Progenitor cell of endocrine pancreas (in vitro differentiated cells): ENCODE measurements at regions not wholly inside any gene's neighbourhood (a gene's known extent, or its start where the extent isn't known, plus 50 kb on each side); places are given as distances from the start of the nearest gene placed in this dataset.

Experiments used
- DNase-seq: peaks from one replicate; pipeline ENCODE4 v3.0.0; 2021; ENCODE audit warnings: low spot score; ENCODE audit not compliant: unreplicated experiment
- H3K27ac Mint-ChIP-seq: 2 replicates; pipeline ENCODE4 v1.8.0; 2021; ENCODE audit warnings: mild to moderate bottlenecking, moderate library complexity, mixed read lengths
- H3K27me3 Mint-ChIP-seq: 2 replicates; pipeline ENCODE4 v1.8.0; 2021; ENCODE audit warnings: mixed read lengths
- H3K36me3 Mint-ChIP-seq: 2 replicates; pipeline ENCODE4 v1.8.0; 2022; ENCODE audit warnings: mixed read lengths; ENCODE audit not compliant: insufficient read depth
- H3K4me1 Mint-ChIP-seq: 2 replicates; pipeline ENCODE4 v1.8.0; 2021; ENCODE audit warnings: low read depth, mixed read lengths
- H3K4me3 Mint-ChIP-seq: 2 replicates; pipeline ENCODE4 v1.8.0; 2021; ENCODE audit warnings: low read depth, mild to moderate bottlenecking, moderate library complexity, mixed read lengths
- H3K9me3 Mint-ChIP-seq: 2 replicates; pipeline ENCODE4 v1.8.0; 2021; ENCODE audit warnings: low read depth, mixed read lengths
- TF ChIP-seq, protein P1 (sequence below): fragments of 200-600 bp; sonication (generic); IDR thresholded peaks from one replicate; pipeline ENCODE4 v1.5.0; 2021; ENCODE audit warnings: antibody characterized with exemption, mild to moderate bottlenecking; ENCODE audit not compliant: unreplicated experiment

DNA sequence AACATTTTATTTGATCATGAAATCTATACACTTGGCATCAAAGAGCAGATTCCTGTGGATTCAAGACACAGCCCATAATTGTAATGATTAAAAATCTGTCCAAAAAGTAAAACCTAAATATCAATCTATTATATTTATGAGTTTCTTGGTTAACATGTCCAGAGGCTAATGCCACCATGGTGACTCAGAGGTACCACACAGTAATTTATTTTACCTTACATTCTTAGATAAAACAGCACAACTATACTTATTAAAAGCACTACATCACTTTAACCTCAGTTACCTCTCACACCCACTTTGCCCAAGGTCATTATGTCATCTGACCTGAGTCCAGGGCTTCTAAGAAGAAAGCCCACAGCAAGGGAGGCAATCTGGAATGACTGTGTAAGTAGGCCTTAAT, 519.2 kb downstream of the RASEF start:
- Mint-ChIP-seq H3K4me3 (no peak overlapping the region), H3K9me3 (no peaks in the 10 kb centered on the region), H3K36me3 (no peaks in the 10 kb centered on the region), H3K27ac (no peak overlapping the region), H3K4me1 (no peaks in the 10 kb centered on the region), H3K27me3 (no peaks in the 10 kb centered on the region)
- no peak for DNase-seq
- TF ChIP-seq, protein P1, sequence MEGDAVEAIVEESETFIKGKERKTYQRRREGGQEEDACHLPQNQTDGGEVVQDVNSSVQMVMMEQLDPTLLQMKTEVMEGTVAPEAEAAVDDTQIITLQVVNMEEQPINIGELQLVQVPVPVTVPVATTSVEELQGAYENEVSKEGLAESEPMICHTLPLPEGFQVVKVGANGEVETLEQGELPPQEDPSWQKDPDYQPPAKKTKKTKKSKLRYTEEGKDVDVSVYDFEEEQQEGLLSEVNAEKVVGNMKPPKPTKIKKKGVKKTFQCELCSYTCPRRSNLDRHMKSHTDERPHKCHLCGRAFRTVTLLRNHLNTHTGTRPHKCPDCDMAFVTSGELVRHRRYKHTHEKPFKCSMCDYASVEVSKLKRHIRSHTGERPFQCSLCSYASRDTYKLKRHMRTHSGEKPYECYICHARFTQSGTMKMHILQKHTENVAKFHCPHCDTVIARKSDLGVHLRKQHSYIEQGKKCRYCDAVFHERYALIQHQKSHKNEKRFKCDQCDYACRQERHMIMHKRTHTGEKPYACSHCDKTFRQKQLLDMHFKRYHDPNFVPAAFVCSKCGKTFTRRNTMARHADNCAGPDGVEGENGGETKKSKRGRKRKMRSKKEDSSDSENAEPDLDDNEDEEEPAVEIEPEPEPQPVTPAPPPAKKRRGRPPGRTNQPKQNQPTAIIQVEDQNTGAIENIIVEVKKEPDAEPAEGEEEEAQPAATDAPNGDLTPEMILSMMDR = no peak

DNA sequence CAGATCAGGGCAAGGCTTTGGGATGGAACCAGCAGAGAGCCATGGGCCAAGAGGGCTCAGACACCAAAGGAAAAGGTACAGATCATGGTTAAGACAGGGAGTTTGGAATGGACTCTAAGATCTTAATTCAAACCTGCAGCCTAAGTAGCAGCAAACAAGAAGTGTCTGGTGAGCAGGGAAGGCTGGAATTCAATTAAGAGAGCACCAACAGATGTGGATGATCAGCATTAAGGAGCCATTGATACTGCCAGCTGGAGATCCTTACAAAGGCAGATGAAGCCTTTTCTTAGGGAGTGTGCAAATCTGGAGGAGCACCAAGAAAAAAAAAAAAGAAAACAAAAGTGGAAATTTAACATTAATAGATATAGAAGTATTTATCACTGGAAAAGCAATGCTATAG, 516.8 kb downstream of the RASEF start:
- no peak overlapping the region for H3K27ac Mint-ChIP-seq
- no peak for DNase-seq

DNA sequence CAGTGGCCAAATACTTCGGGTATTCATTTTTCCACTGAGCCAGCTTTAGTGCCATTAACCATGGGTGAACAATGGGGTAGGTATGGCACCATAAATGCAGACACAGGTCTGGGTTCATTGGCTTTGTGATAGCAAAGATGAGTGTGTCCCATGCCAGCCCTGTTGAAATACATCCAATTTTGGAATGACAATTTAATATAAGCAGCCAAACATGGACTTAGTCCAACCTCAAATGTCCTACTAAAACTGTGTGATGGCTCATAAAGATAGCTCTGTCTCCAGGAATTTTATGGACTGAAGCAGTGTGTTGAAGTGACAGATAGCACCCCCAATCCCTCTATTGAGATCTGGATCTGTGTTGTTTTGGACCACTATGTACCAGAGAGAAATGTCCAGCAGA, 514.9 kb downstream of the RASEF start:
- no peaks in the 10 kb centered on the region for H3K4me1 Mint-ChIP-seq
- TF ChIP-seq, protein P1 = no peak
- no peak for DNase-seq
- H3K27ac Mint-ChIP-seq = no peak overlapping the region
- H3K27me3 Mint-ChIP-seq = no peaks in the 10 kb centered on the region
- H3K36me3 Mint-ChIP-seq = no peaks in the 10 kb centered on the region
- no peaks in the 10 kb centered on the region for H3K9me3 Mint-ChIP-seq
- H3K4me3 Mint-ChIP-seq = no peak overlapping the region

More for the DNA sequence above, 516.8 kb downstream of the RASEF start:
- H3K36me3 Mint-ChIP-seq = no peaks in the 10 kb centered on the region
- TF ChIP-seq, protein P1 = no peak
- no peaks in the 10 kb centered on the region for H3K9me3 Mint-ChIP-seq
- H3K4me3 Mint-ChIP-seq = no peak overlapping the region
- H3K4me1 Mint-ChIP-seq = no peaks in the 10 kb centered on the region
- H3K27me3 Mint-ChIP-seq = no peaks in the 10 kb centered on the region

DNA sequence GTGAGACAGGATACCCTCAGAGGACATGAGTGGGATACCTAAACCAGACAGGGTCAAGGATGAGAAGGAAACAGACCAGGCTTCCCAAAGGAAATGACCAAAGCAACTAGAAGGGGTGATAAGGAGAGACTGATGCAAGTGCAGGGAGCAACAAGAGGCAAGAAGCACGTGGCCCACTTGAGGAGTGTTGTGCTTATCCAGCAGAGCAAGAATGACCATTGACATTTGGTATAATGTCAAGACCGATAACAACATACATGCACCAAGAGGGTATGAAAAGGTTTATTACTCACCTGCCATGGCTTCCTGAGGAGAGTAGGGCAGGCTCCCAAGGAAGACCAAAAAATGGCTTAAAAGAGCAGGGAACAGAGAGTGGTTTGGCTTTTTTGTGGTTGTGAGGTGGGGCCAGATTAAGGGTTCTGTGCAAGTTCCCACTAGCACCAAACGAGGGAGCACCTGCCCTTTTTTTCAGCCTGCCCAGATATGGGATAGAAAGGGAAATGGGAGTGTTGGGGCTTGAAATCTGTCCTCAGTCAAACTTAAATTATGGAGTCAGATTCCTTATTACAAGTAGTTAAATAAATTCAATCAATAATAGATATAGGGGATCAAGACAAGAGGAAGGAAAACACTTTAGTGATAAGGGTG, 513.6 kb downstream of the RASEF start:
- no peaks in the 10 kb centered on the region for H3K36me3 Mint-ChIP-seq
- no peak overlapping the region for H3K4me3 Mint-ChIP-seq
- no peaks in the 10 kb centered on the region for H3K9me3 Mint-ChIP-seq
- no peak for DNase-seq
- TF ChIP-seq, protein P1 = peak; percentile 12
- no peak overlapping the region for H3K27ac Mint-ChIP-seq
- H3K27me3 Mint-ChIP-seq = peaks cover 7% of the 10 kb centered on the region
- H3K4me1 Mint-ChIP-seq = no peaks in the 10 kb centered on the region

DNA sequence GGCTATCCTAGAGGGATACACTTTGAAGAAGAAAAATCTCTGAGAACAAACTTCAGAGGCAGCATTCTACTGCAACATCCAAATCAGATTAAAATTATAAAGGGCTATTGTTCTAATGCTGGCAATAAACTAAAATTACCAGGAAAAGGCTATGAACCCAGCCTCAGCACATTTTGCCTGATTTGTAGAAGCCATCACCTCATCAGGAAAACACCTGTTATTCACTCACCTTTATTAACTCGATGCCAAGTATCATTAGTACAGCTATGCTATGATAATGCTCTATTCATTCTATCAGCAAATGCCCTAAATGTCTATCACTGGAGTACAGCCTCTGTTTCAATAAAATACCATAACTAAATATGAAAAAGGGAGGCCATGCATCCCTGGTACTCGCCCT, 510.2 kb downstream of the RASEF start:
- H3K4me3 Mint-ChIP-seq = no peak overlapping the region
- H3K27me3 Mint-ChIP-seq = peaks cover 7% of the 10 kb centered on the region
- H3K9me3 Mint-ChIP-seq = no peaks in the 10 kb centered on the region
- peaks cover 15% of the 10 kb centered on the region for H3K4me1 Mint-ChIP-seq
- no peak overlapping the region for H3K27ac Mint-ChIP-seq
- TF ChIP-seq, protein P1 = no peak
- no peaks in the 10 kb centered on the region for H3K36me3 Mint-ChIP-seq
- no peak for DNase-seq
